H9 (cell line): ENCODE measurements at regions not wholly inside any gene's neighbourhood (a gene's known extent, or its start where the extent isn't known, plus 50 kb on each side); places are given as distances from the start of the nearest gene placed in this dataset.
"Not testable (repeated sequence)": the region's sequence is repeated elsewhere in the genome, so short reads cannot be mapped to it uniquely, and the experiment has no call there.

Source experiments
- DNase-seq: peaks from one replicate; pipeline ENCODE4 v3.0.0-alpha.2; 2017
- H2AFZ ChIP-seq: one replicate; pipeline ENCODE4 v1.6.1; 2013; ENCODE audit warnings: mild to moderate bottlenecking, low read length, control low read depth, moderate library complexity
- H2AK5ac ChIP-seq: 2 replicates; pipeline ENCODE4 v1.6.1; 2013; ENCODE audit warnings: low read length, control low read depth, mixed read lengths; ENCODE audit not compliant: insufficient read length
- H2BK120ac ChIP-seq: one replicate; pipeline ENCODE4 v1.6.1; 2013; ENCODE audit warnings: low read depth, mild to moderate bottlenecking, low read length, control low read depth, inconsistent platforms; ENCODE audit not compliant: poor library complexity, severe bottlenecking
- H2BK12ac ChIP-seq: 2 replicates; pipeline ENCODE4 v1.6.1; 2013; ENCODE audit warnings: low read length, control low read depth, mixed read lengths, low read depth; ENCODE audit not compliant: insufficient read length
- H2BK15ac ChIP-seq: 2 replicates; pipeline ENCODE4 v1.6.1; 2013; ENCODE audit warnings: low read depth, low read length, control low read depth
- H2BK20ac ChIP-seq: one replicate; pipeline ENCODE4 v1.6.1; 2013; ENCODE audit warnings: low read depth, mild to moderate bottlenecking, low read length, control low read depth, inconsistent platforms; ENCODE audit not compliant: poor library complexity, severe bottlenecking
- H2BK5ac ChIP-seq: 2 replicates; pipeline ENCODE4 v1.6.1; 2013; ENCODE audit warnings: low read length, control low read depth, mixed read lengths; ENCODE audit not compliant: insufficient read length
- H3K14ac ChIP-seq: 2 replicates; pipeline ENCODE4 v1.6.1; 2013; ENCODE audit warnings: low read length, control low read depth; ENCODE audit not compliant: insufficient read depth
- H3K18ac ChIP-seq: 2 replicates; pipeline ENCODE4 v1.6.1; 2013; ENCODE audit warnings: low read depth, mild to moderate bottlenecking, mixed read lengths, low read length, control low read depth; ENCODE audit not compliant: insufficient read length
- H3K23ac ChIP-seq: 2 replicates; pipeline ENCODE4 v1.6.1; 2013; ENCODE audit warnings: low read length, control low read depth, mixed read lengths, low read depth; ENCODE audit not compliant: insufficient read length
- H3K23me2 ChIP-seq: 2 replicates; pipeline ENCODE4 v1.6.1; 2013; ENCODE audit warnings: low read depth, mild to moderate bottlenecking, mixed read lengths, low read length, control low read depth; ENCODE audit not compliant: insufficient read length, poor library complexity, severe bottlenecking
- H3K27ac ChIP-seq: 2 replicates; pipeline ENCODE4 v1.5.1; 2013; ENCODE audit warnings: low read length, control low read depth, mixed read lengths, low read depth; ENCODE audit not compliant: insufficient read length
- H3K27me3 ChIP-seq: 2 replicates; pipeline ENCODE4 v1.6.1; 2013; ENCODE audit warnings: low read length, control low read depth, inconsistent platforms; ENCODE audit not compliant: insufficient read depth
- H3K4ac ChIP-seq: 2 replicates; pipeline ENCODE4 v1.6.1; 2013; ENCODE audit warnings: low read depth, mild to moderate bottlenecking, control low read depth, inconsistent platforms, low read length, moderate library complexity
- H3K4me1 ChIP-seq: 2 replicates; pipeline ENCODE4 v1.6.1; 2013; ENCODE audit warnings: low read length, control low read depth, inconsistent platforms; ENCODE audit not compliant: insufficient read depth
- H3K4me2 ChIP-seq: 2 replicates; pipeline ENCODE4 v1.6.1; 2013; ENCODE audit warnings: low read length, control low read depth, mixed read lengths; ENCODE audit not compliant: insufficient read length, insufficient read depth
- H3K56ac ChIP-seq: 2 replicates; pipeline ENCODE4 v1.6.1; 2013; ENCODE audit warnings: low read depth, mild to moderate bottlenecking, mixed read lengths, low read length, control low read depth; ENCODE audit not compliant: insufficient read length
- H3K79me1 ChIP-seq: 2 replicates; pipeline ENCODE4 v1.6.1; 2013; ENCODE audit warnings: low read depth, mild to moderate bottlenecking, moderate library complexity, low read length, control low read depth, inconsistent platforms; ENCODE audit not compliant: insufficient read depth, poor library complexity, severe bottlenecking
- H3K79me2 ChIP-seq: 2 replicates; pipeline ENCODE4 v1.6.1; 2013; ENCODE audit warnings: low read length, control low read depth, inconsistent platforms; ENCODE audit not compliant: insufficient read depth
- H3K9ac ChIP-seq: 2 replicates; pipeline ENCODE4 v1.6.1; 2013; ENCODE audit warnings: low read length, control low read depth, mixed read lengths; ENCODE audit not compliant: insufficient read length; ENCODE audit errors: extremely low read depth
- H3K9me3 ChIP-seq: one replicate; pipeline ENCODE4 v1.6.1; 2013; ENCODE audit warnings: low read depth, low read length, inconsistent platforms; ENCODE audit not compliant: control insufficient read depth
- H3T11ph ChIP-seq: one replicate; pipeline ENCODE4 v1.6.1; 2013; ENCODE audit warnings: mild to moderate bottlenecking, low read length, control low read depth, inconsistent platforms
- H4K20me1 ChIP-seq: one replicate; pipeline ENCODE4 v1.6.1; 2013; ENCODE audit not compliant: control insufficient read depth, insufficient read length, insufficient read depth
- H4K5ac ChIP-seq: 2 replicates; pipeline ENCODE4 v1.6.1; 2013; ENCODE audit warnings: low read depth, mild to moderate bottlenecking, mixed read lengths, low read length, control low read depth; ENCODE audit not compliant: insufficient read length
- H4K8ac ChIP-seq: replicated peaks from 2 replicates; pipeline ENCODE4 v1.6.1; 2013; ENCODE audit warnings: low read length, control low read depth, mixed read lengths, low read depth; ENCODE audit not compliant: insufficient read length
- H4K91ac ChIP-seq: 2 replicates; pipeline ENCODE4 v1.6.1; 2013; ENCODE audit warnings: low read depth, mild to moderate bottlenecking, moderate library complexity, mixed read lengths, low read length, control low read depth; ENCODE audit not compliant: insufficient read length
- H3K27ac Mint-ChIP-seq, 3 experiments: 2 replicates in 2 of 3; 3 replicates in 1 of 3; pipeline ENCODE4 v1.8.0; 2020 to 2021; ENCODE audit warnings: mixed read lengths in 3 of 3, mild to moderate bottlenecking in 1 of 3, moderate library complexity in 1 of 3
- H3K27me3 Mint-ChIP-seq: 2 replicates; pipeline ENCODE4 v1.8.0; 2021; ENCODE audit warnings: low read depth, mild to moderate bottlenecking, moderate library complexity, mixed read lengths
- H3K36me3 Mint-ChIP-seq, 3 experiments: 2 replicates in 2 of 3; 3 replicates in 1 of 3; pipeline ENCODE4 v1.8.0; 2020 to 2021; ENCODE audit warnings: low read depth in 3 of 3, mixed read lengths in 3 of 3; ENCODE audit not compliant: insufficient read depth in 1 of 3
- H3K4me1 Mint-ChIP-seq, 2 experiments: 2 replicates each; pipeline ENCODE4 v1.8.0; 2020; ENCODE audit warnings: mixed read lengths in 2 of 2
- H3K4me3 Mint-ChIP-seq, 2 experiments: 2 replicates in 1 of 2; 3 replicates in 1 of 2; pipeline ENCODE4 v1.8.0; 2020 to 2021; ENCODE audit warnings: mild to moderate bottlenecking in 2 of 2, mixed read lengths in 2 of 2, moderate library complexity in 1 of 2
- H3K9me3 Mint-ChIP-seq, 2 experiments: 2 replicates in 1 of 2; 3 replicates in 1 of 2; pipeline ENCODE4 v1.8.0; 2020; ENCODE audit warnings: mild to moderate bottlenecking in 2 of 2, mixed read lengths in 2 of 2, moderate library complexity in 1 of 2
- CTCF ChIP-seq: fragments of 200-600 bp; sonication (generic); conservative IDR thresholded peaks from 3 replicates; pipeline ENCODE4 v1.8.0; 2021; ENCODE audit warnings: antibody characterized with exemption, mild to moderate bottlenecking
- WGBS: extraction: QIAGEN DNeasy Blood & Tissue Kit; methylation state at CpG from one replicate; pipeline ENCODE4 v1.1.7; 2013; ENCODE audit warnings: missing lambda C conversion rate, low lambda C conversion rate, mixed read lengths; ENCODE audit not compliant: insufficient read length; ENCODE audit errors: extremely low coverage; 5-methylcytosine and 5-hydroxymethylcytosine counted together

DNA sequence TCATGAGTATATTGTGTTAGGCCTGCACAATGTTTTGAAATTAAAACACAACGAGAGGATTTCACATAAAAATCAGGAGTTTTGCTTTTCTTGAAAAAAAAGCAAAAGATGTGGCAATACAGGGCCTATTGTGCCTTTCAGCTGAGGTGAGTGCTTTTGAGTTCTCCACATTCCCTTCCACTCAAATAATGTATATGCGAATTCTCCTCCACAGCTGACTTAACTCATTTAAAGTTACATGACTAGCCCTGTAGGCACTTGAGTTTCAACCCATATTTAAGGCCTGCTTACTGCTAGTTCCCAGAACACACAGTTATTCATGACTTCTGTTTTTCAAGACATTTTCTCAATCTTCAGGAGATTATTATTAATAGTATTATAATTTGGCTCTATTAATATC, 353.1 kb downstream of the NUP35 start:
- H2BK5ac ChIP-seq, result no peak overlapping the region
- H3K27ac ChIP-seq, result no peak overlapping the region
- no peak overlapping the region for H3K18ac ChIP-seq
- H3K4me1 Mint-ChIP-seq, result peaks cover 7 to 12% of the 10 kb centered on the region in 2 experiments
- H3K79me1 ChIP-seq, result no peaks in the 10 kb centered on the region
- no CpG with 5 or more reads among the region's 2 CpGs for WGBS
- no peak overlapping the region for H3K56ac ChIP-seq
- no peak overlapping the region for H2AK5ac ChIP-seq
- no peaks in the 10 kb centered on the region for H4K20me1 ChIP-seq
- no peak overlapping the region for H3K27ac Mint-ChIP-seq
- H4K91ac ChIP-seq, result no peak overlapping the region
- DNase-seq, result no peak
- no peaks in the 10 kb centered on the region; the same call in 1 of the 2 replicates for H3K4me1 ChIP-seq
- no peak for TF ChIP-seq CTCF
- no peaks in the 10 kb centered on the region for H3K9me3 ChIP-seq
- H2BK12ac ChIP-seq, result no peak overlapping the region
- no peaks in the 10 kb centered on the region for H3K79me2 ChIP-seq
- H3K36me3 Mint-ChIP-seq, result peaks cover 7 to 25% (median 9%) of the 10 kb centered on the region in 3 experiments; a peak in 6 of 7 replicates
- H3K9ac ChIP-seq, result no peak overlapping the region
- H3K4ac ChIP-seq, result no peak overlapping the region
- no peak overlapping the region for H4K8ac ChIP-seq
- H2AFZ ChIP-seq, result no peak overlapping the region
- H3K23ac ChIP-seq, result no peak overlapping the region
- H3K23me2 ChIP-seq, result no peaks in the 10 kb centered on the region
- H3K27me3 ChIP-seq, result no peaks in the 10 kb centered on the region
- H3K4me2 ChIP-seq, result no peak overlapping the region
- no peak overlapping the region for H2BK15ac ChIP-seq
- H3K27me3 Mint-ChIP-seq, result no peaks in the 10 kb centered on the region
- peaks cover 13 to 19% of the 10 kb centered on the region in 2 experiments; a peak in 4 of 5 replicates for H3K9me3 Mint-ChIP-seq
- H3T11ph ChIP-seq, result no peak overlapping the region
- H4K5ac ChIP-seq, result no peak overlapping the region
- H2BK20ac ChIP-seq, result no peak overlapping the region
- no peak overlapping the region for H3K4me3 Mint-ChIP-seq
- H2BK120ac ChIP-seq, result no peak overlapping the region
- no peak overlapping the region for H3K14ac ChIP-seq

GRCh38 chr2:183478941-183479595, 354.8 kb downstream of the NUP35 start:
- not testable (repeated sequence) for H4K91ac ChIP-seq, H3K9me3 ChIP-seq
- WGBS, result no CpG with 5 or more reads among the region's 39 CpGs

More at GRCh38 chr2:183478941-183479595, 354.8 kb downstream of the NUP35 start:
- H2BK20ac ChIP-seq, H2AFZ ChIP-seq, H3K9ac ChIP-seq, H3K27me3 ChIP-seq, H3T11ph ChIP-seq, H4K8ac ChIP-seq, H2BK15ac ChIP-seq, H2BK12ac ChIP-seq, H3K4me3 Mint-ChIP-seq, H2AK5ac ChIP-seq, H3K23ac ChIP-seq, H3K23me2 ChIP-seq, H3K79me1 ChIP-seq, H4K20me1 ChIP-seq, H3K4me1 ChIP-seq, H3K27ac Mint-ChIP-seq, H3K27ac ChIP-seq, H3K79me2 ChIP-seq, H3K14ac ChIP-seq, H3K56ac ChIP-seq, H4K5ac ChIP-seq, H3K4ac ChIP-seq, H3K18ac ChIP-seq, H2BK120ac ChIP-seq, H3K4me2 ChIP-seq, H3K27me3 Mint-ChIP-seq, H2BK5ac ChIP-seq, DNase-seq: not testable (repeated sequence)
- H3K4me1 Mint-ChIP-seq, result peaks cover 7 to 12% of the 10 kb centered on the region in 2 experiments
- peaks cover 13 to 19% of the 10 kb centered on the region in 2 experiments; a peak in 4 of 5 replicates for H3K9me3 Mint-ChIP-seq
- H3K36me3 Mint-ChIP-seq, result peaks cover 7 to 25% (median 9%) of the 10 kb centered on the region in 3 experiments; a peak in 6 of 7 replicates
